ENCODE measurements at regions not wholly inside any gene's neighbourhood (a gene's known extent, or its start where the extent isn't known, plus 50 kb on each side); places are given as distances from the start of the nearest gene placed in this dataset.

DNA sequence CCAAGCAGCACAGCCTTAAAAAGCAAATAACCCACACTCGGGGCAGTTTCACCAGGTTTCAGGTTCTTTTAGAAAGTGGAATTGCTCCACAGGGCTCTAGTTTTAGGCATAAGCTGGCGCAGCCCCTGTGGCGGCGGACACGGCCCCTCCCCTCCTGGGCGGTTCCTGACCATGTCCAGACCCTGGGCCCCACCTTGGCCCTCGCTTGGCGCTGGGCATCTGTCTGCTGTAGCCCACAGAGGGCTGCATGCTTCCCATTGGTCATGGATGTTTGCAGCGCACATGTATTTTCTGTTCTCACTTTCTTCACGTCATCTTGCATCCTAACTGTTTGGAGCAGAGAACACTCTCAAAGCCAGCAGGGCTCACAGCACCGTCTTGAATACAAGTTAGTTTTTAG is 244.3 kb downstream of the BRD1 start:
- no peak for DNase-seq

DNA sequence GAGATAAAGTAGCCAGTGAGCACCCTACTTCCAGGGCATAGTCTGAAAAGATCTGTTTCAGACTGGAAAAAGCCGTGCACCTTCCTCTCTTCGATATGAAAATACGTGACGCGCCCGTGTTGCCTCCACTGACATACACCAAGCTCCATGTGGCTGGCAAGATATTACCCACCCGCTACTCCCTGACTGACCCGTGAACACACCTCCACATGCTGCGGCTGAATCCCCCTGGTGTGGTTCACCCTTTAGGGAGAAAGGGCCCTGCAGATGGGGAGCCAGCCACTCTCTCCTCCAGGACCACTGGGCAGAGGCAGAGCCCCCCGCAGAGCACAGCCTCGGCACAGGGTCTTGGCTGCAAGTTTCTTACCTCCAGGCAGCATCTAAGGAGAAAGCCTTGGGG is 245.0 kb downstream of the BRD1 start:
- DNase-seq = no peak

DNA sequence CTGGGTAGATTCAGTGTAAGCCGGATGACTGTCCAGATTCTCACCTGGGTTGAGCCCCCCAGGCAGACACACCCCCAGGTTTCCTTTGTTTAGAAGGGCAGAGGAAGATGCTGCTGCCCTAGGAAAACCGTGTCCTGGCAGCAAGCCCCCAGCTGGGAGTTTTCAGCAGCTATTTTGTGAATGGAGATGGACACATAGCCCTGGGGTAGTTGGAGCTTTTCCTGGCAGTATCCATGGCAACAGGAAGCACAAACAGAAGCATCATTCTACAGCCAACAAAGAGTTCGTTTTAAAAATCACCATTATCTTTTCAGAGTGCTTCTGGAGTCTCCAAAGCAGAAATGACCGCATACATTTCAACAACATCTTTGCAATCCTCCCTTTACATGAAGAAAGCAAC is 245.5 kb downstream of the BRD1 start:
- no peak for DNase-seq

- DNase-seq = no peak
Measured at GRCh38 chr22:49580024-49580423, 247.6 kb downstream of the BRD1 start.

GRCh38 chr22:49577168-49578060 is 250.3 kb downstream of the BRD1 start:
- no peak for DNase-seq

DNA sequence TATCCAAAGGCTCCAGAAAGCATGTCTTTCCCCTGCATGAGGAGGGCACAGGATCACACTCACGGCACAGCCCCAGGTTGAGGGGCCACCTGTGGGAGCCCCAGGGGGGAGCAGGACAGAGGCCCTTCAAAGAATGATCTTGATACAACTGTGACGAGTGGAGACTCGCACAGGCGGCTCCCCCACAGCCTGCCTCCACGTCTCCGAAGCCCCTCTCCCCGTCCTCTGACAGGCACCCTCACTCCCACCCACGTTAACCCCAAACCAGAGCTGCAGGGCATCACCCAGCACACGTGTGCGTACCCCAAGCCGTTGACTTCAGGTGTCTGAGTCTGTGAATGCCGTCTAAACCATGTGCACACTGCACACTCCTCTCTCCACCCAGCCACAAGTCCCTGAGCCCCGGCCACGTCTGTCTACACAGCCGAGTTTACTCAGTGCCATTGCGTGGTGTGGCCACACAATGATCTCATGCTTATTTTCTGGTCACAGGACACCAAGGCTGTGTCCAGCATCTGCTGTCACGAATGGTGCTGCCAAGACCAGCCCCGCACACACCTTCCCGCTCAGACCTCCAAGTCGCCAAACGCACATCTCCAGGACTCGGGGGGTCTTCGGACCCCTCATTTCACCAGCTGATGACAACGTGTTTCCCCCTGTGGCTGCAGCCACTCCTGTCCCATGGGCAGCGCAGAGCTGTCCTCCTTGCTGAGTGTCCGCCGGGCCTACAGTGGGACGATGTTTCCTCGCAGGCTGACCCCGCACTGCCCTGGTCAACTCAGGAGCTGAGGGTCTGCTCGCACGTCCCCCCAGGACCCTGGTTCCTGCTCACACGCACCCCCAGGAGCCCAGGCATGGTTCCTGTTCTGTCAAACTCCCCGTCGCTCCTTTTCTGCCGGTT is 251.2 kb downstream of the BRD1 start:
- no peak for DNase-seq

DNA sequence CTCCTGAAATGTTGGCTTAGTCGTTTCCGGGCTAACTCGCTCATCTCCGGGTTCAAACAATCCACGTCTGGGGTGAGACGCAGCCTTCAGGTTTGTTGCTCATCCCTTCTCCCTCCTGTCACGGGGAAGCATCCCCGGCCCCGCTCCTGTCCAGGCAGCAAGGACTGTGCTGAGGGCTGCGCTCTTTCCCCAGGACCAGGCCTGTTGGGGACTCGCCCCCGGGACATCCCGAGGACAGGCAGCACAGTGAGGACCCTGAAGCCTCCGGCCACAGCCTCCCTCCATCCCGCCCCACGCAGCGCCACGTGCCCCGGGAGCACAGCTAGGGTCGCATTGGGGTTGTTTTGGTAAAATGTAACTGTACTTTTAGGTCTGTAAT is 252.0 kb downstream of the BRD1 start:
- DNase-seq = no peak

- peak in 1 of 2 donors; percentile 15 for DNase-seq
Measured at GRCh38 chr22:49574881-49575702, 252.6 kb downstream of the BRD1 start.

GRCh38 chr22:49574205-49574880 is 253.3 kb downstream of the BRD1 start:
- peak; percentile 14 to 44 for DNase-seq

GRCh38 chr22:49573109-49573765 is 254.4 kb downstream of the BRD1 start:
- DNase-seq = no peak

DNA sequence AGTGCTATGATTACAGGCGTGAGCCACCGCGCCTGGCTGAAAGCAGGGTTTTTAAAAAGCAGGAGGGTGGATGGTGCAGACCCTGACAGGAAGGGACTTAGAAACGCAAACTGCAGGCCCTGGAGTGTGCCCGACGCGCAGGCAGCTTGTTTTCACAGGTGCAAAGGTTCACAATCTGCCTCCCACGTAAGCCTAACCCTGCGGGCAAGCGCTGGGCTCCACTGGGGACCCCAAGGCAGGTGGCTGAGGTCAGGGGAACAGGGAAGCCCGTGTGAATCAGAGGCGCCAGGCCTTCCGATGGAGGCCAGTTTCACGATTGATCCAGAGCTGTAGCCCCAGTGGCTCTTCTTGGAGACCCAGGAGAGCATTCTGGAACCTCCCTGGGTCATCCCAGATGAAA is 256.3 kb downstream of the BRD1 start:
- no peak for DNase-seq

DNA sequence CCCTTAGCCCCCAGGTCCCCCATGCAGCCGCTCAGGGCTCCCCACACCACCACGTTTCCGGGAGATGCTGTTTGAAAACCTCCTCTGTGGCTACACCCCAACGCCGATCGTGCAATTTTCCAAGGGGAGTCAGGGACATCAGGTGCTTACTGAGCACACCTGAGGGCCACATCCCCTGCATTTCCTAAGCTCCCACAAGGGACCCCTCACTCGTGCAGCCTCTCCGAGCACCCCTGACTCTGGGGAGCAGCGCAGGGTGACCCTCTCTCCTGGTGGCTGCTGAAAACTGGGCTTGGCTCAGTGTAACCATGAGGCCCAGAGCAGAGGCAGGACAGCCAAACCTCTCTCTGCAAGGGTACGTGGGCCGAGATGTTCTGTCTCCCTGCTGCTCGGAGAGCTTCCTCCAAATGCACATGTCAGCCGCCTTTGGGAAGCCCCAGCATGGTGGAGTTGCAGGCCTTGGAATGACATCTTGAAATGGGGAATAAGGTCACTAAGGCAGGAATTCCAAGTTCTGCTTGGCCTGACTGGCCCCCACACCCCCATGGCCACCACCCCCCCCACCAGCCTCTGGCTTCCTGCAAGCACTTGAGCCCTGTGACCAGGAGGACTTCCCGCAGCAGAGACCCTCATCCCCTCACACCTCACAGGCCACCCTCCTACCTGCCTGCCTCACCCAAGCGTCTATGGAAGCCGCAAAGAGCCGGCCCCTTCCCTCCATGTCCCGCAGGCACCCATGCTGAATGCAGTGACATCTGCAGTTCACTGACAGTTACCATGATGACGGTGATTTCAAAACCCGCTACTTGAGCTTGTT is 257.4 kb downstream of the BRD1 start:
- DNase-seq = no peak

- DNase-seq = no peak
Measured at GRCh38 chr22:49569286-49570031, 258.2 kb downstream of the BRD1 start.

DNA sequence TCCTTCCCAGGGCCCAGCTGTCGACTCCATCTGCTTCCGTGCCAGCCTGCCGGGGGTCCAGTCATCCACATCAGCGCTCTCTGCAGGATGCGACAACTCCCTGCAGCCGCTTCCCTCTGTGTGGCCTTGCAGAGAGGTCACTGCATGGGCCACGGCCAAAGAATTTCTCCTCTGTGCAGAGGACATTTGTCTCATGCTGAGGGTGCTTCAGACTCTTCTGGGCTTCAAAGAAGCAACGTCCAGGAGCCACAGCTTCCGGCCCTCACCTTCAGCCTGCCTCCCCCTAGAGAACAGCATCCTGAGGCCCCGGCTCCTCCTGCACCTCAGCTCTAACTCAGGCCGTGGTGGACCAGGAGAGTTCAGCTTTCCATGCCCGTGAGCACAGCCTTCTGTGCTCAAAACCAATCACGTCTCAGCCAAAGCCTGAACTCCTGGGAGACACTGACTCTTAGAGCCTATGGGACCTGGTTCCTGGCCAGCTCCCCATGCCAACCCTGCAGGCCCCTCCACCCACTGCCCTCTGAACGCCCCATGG is 258.9 kb downstream of the BRD1 start:
- DNase-seq = no peak

DNA sequence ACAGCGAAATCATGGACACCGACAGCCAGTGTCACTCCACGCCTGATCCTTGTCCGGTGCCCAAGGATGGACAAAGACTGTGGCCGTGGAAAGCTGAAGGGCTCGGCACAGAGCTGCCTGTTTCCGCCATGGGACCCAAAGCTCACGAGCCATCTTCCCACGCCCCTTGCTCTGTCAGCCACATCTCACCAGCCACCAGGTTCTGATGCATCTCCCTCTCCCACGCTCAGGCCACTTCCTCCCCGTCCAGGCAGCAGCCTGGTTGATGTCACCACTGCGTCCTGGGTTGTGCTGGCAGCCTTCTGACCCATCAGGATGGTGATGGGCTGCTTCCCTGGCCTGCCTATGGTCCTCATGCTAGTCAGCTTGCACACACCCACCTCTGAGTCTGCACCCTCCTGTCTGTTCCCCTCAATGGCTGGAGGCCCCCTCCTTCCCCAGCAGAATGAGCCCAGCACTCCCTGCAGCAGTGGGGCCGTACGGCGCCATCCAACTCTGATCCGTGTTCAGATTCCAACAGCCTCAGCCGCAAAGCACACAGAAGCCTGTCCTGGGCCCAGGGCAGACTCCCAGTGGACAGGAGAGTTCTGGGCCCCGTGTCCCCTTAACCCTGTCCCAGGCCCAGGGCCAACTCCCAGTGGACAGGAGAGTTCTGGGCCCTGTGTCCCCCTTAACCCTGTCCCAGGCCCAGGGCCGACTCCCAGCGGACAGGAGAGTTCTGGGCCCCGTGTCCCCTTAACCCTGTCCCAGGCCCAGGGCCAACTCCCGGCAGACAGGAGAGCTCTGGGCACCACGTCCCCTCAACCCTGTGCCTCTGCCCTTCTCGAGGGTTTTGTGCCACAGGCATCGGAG is 259.5 kb downstream of the BRD1 start:
- DNase-seq = peak; percentile 15 to 31

- DNase-seq = no peak
Measured at GRCh38 chr22:49566693-49567092, 261.0 kb downstream of the BRD1 start.

DNA sequence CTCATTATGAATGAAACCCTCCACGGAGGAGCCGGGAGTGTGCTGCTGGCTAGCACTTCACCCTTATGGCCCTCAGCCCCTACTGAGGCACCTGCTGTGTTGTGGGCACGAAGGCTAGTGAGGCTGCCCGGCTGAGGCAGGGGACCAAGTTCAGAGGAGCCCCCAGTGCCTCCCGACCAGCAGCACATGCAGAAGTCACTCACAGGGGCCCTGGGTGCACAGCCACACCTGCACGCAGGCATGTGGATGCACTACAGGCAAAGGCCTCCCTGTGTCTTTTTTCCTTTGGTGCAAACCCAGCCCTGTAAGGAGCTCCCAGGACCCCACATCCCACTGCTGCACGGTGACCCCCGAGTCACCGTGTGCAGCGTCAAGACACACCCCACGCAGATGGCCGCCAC is 261.5 kb downstream of the BRD1 start:
- no peak for DNase-seq

DNA sequence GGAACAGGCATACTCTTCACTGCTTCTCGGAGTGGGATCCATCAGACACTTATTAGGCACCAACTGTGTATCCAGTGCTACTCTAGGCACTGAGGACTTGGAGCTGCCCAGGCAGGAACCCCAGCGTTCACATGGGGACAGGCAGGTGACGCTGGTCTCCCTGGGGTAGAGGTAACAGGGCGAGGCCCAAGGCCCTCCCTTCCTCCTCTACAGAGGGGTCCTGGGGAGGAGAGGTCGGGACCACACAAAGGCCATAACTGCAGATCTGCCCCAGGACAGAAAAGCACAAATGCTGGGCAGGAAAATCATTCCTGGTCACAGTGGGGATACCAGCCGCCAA is 262.2 kb downstream of the BRD1 start:
- DNase-seq = no peak

Measured in inflammatory macrophage treated with lipopolysaccharide for 1 hour (primary cell).